GM13977 (cell line): ENCODE measurements at regions not wholly inside any gene's neighbourhood (a gene's known extent, or its start where the extent isn't known, plus 50 kb on each side); places are given as distances from the start of the nearest gene placed in this dataset.

Source experiments
- DNase-seq: peaks from one replicate; pipeline ENCODE4 v3.0.0; 2012; ENCODE audit warnings: low spot score
- CTCF ChIP-seq: IDR thresholded peaks from 2 replicates; pipeline ENCODE4 v1.5.1; 2012; ENCODE audit warnings: mild to moderate bottlenecking, control low read depth; ENCODE audit not compliant: insufficient read depth; ENCODE audit errors: extremely low read depth, missing control alignments
- in situ Hi-C: fragments of 300-500 bp; cut with MboI; formaldehyde crosslinking; loops from one replicate; pipeline ENCODE4 v1.12.0; 2022; ENCODE audit warnings: low sequenced_read_pairs, low pct_unique_long_range_greater_than_20kb, mixed read lengths, inconsistent platforms; ENCODE audit not compliant: unreplicated experiment

GRCh38 chr20:58005581-58006345 is 222.7 kb downstream of the ANKRD60 start:
- no peak for TF ChIP-seq CTCF
- no peak for DNase-seq
- in situ Hi-C loops, result no loop called here

- DNase-seq, result no peak
- no peak for TF ChIP-seq CTCF
- in situ Hi-C loops, result no loop called here
Measured at GRCh38 chr20:58004900-58005299, 223.6 kb downstream of the ANKRD60 start.

DNA sequence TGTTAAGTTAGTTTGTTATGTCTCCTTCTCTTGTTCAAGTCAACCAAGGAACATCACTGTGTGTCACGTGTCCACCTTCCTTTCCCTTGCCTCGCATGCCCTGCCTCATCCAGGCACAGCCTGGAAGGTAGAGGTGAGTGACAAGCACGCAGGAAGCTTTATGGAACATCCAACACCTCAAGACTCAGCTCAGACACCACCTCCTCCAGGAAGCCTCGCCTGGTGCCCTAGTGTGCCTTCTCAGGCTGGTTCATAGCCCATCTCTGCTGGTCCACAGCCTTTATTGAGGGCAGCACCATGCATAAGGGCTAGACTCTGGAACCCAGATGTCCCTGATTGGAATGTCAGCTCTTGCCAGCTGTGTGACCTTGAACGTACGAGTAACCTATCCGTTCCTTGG is 224.3 kb downstream of the ANKRD60 start:
- in situ Hi-C loops, result no loop called here
- no peak for DNase-seq
- no peak for TF ChIP-seq CTCF

DNA sequence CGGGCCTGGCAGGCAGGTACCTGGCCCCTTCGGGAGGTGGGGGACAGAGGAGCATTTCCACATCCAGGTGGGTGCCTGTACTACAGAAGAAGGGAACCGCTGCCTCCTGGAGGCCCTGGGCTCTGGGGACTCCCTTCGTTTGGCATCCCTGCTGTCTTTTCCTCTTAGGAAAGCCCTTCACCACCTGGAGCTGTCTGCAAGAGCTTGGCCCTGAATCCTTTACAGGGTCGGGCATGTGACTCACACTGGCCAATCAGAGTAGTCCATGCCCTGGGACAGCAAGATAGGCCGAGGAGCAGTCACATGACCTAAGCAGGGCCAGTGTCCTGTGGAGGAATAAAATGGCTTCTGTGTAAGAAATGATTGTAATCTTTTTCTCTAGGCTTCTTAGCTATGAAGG is 224.9 kb downstream of the ANKRD60 start:
- DNase-seq, result no peak
- no peak for TF ChIP-seq CTCF
- in situ Hi-C loops, result no loop called here

GRCh38 chr20:58002901-58003300 is 225.6 kb downstream of the ANKRD60 start:
- in situ Hi-C loops, result no loop called here
- no peak for TF ChIP-seq CTCF
- no peak for DNase-seq

DNA sequence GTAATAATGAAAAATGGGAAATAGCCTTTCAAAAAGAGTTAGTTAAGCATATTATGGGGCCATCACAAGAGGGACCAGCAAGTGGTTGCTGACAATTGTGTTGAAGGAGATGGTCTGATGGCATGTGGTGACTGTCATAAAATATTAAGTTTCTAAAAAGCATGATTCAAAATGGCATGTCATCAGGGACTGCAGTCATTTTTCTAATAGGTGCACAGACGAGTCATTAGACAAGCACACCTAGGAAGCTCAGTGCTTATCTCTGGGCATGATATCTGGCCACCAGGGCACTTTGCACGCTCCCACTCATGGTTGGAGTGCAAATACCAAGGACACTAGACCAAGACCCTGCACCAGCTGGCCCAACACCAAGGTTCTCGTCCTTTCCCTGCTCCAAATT is 226.5 kb downstream of the ANKRD60 start:
- in situ Hi-C loops, result no loop called here
- no peak for DNase-seq
- TF ChIP-seq CTCF, result no peak
